ENCODE measurements at regions not wholly inside any gene's neighbourhood (a gene's known extent, or its start where the extent isn't known, plus 50 kb on each side); places are given as distances from the start of the nearest gene placed in this dataset.
A peak's percentile ranks its signal among the peaks of the same experiment; 100 is the strongest.

DNA sequence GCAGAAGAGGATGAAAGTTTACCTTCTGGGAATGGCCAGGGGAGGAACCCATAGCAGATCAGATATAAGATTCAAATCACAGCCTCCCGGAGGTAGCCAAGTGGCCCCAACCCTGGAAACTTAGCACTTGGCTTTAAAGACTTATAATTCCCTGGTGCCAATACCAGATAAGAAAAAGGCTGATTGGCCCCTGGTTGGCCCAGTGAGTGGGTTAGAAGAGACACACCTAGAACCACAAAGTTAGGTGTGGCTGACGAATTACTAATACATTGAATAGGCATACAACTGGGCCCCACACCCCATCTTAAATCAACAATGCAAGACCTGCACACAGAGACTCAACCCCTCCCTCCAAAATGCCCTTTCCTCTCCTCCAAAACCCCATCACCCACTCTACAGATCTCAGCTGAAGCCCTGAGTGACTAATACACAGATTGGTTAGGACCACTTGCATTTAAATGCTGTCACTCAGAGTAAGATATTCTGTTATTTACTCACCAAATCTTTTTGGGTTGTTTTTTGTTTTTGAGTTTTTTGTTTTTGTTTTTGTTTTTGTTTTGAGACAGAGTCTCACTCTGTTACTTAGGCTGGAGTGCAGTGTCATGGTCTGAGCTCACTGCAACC is 315.4 kb upstream of the JARID2 start:
- DNase-seq (ENCODE audit: low spot score): no peak

DNA sequence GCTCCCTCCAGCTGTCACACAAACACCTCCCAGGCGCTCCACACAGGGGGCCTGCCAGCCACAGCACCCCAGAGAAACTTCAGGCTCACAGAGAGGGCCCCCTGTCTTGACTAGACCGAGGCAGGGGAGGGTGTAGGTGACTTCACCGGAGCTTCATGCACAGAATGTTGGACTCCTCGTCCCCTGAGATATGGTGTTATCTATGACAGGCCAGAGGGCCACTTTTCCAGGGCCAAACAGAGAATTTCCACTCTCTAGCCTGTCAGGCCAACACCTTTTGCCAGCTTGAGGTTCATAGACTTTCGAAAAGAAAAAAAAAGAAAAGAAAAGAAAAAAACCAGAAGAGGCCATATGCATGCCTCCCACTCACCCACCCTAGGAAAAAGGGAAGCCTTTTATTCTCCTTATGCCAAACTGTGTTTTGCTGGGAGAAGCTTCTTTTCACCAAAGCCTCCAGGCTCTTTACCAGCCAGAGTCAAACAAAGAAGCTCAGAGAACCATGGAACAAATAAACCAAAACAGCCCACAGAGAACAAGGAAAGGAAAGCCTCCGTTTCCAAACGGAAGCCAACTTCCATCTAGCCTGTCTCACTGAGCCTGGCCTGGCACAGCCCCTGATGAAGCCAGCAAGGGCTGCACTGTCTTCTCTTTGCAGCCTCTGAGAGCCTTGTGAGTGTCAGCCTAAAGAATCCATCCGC is 313.2 kb upstream of the JARID2 start:
- no peak for DNase-seq (ENCODE audit: low spot score)

DNA sequence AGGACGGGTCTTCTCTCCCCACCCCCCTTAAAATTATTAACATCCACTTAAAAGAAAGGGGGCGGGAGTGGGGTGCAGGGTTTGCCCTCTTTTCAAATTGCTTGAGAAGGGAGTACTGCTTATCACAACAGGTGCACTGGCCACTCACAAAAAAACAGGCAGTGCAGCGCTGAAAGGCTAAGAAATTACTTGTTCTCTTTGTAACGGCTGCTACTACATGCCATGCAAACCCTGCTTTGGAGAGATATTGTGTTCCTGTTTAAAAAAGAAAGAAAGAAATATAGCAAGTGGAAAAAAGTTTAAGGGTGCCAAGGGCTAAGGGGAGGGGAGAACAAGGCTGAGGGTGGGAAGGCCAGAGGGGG is 312.7 kb upstream of the JARID2 start:
- DNase-seq (ENCODE audit: low spot score): no peak

DNA sequence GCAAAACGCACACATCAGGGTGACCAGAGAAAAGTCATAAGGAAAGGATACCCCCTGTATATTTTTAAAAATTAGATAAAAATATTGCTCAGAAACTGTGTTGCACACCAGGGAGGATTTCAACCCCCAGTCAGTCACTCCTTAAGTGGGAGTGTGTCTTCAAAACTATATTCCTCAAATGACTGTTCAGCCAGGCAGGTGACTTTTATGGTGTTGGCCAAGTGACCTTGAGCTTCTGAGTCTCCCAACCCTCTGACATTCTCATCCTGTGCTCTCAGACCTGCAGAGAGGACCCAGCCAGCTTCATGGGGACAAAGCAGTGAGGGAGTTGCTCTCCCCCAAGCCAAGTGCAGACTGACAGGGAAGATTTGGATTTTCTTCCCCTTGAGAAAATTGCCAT is 311.9 kb upstream of the JARID2 start:
- DNase-seq (ENCODE audit: low spot score): no peak

DNA sequence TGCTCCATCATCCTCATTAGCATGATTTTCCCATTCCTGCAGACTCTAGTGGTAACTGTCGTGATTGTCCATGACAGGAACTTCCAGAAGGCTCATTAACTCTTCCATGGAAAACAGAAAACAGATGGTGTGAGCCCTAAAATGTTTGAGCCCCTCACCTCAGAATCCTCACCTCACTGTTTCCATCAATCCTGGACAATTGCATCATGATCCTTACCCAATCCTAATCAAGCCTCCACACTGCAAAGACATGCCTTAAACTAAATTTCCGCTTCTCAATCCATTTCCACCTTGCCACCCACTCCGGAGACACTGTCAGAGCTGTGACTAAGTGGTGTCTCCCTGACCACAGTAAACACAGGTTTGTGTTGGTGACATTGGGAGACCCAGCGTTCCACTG is 311.0 kb upstream of the JARID2 start:
- DNase-seq (ENCODE audit: low spot score): no peak

DNA sequence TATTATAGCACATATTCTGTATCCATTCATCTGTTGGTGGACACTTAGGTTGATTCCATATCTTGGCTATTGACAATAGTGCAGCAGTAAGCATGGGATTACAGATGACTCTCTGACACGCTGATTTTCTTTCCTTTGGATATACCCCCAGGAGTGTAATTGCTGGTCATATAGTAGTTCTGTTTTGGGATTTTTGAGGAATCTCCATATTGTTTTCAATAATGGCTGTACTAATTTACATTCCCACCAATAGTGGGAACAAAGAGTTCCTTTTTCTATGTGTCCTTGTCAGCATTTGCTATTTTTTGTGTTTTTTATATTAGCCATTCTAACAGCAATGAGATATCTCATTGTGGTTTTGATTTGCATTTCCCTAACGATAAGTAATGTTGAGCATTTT is 309.0 kb upstream of the JARID2 start:
- DNase-seq (ENCODE audit: low spot score): no peak

DNA sequence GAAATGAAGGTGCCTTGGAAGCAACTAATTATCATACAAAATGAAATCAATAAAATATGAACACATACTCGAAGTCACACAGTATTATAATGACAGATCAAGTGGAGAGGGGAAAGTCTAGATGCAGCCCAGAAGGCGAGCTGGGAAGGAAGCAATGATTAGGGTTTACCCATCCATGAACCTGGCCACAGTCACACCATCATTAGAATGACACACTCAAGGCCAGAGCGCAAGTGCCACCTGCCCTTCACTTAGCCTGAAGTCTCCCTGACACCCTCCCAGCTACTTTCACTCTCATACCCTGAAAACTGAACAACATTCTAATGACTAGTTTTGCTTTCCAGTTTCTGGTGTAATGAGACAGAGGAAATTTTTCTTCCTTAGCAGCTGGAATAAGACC is 302.8 kb upstream of the JARID2 start:
- no peak for DNase-seq (ENCODE audit: low spot score)

DNA sequence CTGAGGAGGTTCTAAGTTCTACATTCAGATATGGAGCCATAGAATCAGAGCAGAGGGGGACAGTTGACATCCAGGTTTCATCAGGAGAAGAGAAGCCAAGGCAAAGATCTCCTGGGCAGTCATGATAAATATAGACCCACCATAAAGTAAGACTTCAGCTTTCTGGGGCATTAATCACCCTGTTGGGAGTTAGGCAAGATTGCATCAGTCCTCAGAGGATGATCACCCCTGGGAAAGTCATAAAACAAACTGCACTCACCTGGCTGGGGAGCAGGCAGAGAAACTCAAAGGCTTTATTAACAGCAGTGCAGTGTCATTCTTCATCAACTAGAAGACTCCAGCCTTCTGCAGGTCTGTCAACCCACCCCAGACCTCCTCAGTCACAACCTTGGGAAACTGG is 301.3 kb upstream of the JARID2 start:
- DNase-seq (ENCODE audit: low spot score): no peak

DNA sequence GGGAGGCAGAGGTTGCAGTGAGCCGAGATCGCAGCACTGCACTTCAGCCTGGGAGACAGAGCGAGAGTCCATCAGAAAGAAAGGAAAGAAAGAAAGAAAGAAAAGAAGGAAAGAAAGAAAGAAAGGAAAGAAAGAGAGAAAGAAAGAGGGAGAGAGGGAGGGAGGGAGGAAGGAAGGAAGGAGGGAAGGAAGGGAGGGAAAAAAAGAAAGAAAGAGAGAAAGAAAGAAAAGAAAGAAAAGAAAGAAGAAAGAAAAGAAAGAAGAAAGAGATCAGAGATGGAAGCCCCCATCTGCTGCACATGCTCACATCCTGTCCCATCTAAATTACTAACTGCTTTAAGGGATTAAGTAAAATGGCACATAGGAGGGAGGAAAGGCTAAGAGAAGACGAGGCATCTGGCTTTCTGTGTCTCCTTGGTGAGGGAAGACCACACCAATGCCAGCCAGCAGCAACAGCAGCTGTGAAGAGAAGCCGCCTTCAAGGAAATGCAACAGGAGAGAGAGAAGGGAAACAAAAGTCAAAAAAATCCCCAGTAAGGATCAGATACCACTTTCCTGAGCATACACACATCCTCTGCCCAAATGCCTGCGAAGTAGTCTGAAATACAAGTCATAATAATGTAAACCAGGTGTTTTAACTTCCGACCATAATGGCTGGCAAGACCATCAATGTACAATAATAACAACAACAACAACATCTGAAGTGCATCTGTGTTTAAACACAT is 300.2 kb upstream of the JARID2 start:
- no peak for DNase-seq (ENCODE audit: low spot score)

DNA sequence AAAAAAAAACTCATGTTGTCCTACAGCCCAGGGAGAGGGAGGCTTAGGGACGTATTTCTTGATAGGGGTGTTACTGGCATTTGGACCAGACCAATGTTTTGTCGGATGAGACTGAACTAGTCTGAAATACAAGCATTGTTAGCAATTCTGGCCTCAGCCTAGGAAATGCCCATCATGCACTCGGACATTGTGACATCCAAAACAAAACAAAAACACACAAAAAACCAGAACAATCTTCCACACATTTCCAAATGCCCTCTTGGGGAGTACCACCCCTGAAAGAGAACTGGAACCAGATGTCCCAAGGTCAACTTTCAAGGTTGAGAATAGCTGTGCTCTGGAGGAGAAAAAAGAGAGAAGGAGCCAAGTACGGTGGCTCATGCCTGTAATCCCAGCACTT is 299.1 kb upstream of the JARID2 start:
- DNase-seq (ENCODE audit: low spot score): no peak

DNA sequence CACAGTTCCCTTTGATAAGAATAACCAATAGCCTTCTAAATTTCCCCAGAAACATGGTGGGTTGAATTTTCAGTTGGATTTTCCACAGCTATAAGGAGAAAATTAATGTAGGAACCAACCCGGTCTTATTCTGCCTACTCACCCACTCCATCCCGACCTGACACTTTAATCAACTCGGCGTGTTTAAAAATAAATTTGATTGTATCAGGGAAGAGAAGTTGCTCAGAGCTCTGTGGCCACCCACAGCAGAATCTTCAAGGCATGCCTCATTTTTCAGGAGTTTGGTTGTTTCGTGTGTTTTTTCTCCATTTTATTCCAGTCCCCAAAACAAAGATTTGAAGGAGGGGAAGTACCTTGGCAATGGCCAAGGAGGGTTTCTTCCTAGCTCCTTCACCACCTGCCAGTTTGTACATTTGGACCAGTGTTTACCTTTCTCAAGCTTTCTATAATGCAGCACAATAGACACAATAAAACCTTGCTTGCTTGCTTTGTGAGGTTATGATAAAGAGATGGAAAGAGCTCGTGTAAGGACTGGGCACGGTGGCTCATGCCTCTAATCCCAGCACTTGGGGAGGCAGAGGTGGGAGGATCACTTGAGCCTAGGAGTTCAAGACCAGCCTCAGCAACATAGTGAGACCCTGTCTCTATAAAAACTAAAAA is 297.2 kb upstream of the JARID2 start:
- DNase-seq (ENCODE audit: low spot score): no peak

DNA sequence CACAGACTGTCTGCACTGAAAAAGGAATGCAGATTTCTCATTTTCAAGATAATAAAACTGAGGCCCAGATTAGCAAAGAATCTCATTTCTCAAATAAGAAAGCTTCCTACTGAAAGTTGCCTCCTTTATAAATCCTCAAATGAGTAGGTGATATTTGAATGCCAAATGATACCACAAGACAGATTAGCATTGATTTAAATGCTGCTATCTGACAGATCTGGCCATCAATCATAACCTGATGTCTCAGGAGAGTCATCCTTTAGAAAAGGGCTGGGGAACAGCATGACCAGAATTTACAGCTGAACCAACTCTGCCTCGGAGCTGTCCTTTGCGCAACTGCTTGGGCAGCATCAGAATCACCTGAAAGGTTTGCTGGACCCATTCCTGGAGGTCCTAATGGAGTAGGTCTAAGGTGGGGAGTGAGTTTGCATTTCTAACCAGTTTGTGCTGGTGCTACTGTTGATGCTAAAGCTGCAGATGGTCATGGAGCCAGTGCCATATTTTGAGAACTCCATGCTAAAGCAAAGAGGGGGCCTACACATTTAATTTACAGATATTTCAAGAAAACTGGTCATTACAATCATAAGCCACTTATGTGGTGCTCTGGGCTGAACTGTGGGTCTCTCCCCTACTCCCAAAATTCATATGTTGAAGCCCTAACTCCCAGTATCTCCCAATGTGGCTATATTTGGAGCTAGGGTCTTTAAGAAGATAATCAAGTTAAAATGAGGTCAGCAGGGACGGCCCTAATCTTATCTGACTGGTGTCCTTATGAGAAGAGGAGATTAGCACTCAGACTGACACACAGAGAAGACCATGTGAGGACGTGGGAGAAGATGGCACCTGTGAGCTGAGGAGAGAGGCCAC is 295.5 kb upstream of the JARID2 start:
- no peak for DNase-seq (ENCODE audit: low spot score)

DNA sequence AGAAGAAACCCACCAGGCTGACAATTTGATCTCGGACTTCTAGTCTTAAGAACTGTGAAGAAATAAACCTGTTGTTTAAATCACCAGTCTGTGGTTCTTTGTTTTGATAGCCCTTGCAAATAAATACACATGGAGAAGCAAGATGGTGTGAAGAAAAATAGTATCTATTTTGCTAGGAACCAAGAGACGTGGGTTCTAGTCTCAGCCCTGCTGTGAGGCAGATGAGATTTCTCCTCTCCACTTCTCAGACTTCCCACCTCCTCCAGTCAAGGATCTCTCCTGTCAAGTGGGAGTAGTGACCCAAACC is 294.9 kb upstream of the JARID2 start:
- DNase-seq (ENCODE audit: low spot score): no peak

DNA sequence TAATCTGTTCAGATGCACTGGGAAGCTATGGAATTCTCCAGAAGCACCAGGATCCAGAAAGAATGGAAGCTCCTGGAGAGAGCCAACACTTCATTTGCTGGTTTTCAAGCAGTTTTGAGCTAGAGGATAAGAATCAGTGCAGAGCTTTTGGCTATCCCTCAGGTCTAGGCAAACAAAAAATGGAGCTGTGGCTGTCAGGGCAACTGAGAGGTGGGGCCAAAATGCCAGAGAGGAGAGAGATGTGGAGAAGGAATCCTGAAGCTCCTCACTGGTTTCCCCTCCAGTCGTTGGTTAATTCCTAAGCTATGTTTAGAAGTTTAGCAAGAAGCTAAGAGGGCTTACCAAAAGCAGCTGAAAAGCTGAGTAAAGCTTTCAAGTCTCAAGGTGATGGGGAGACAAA is 294.2 kb upstream of the JARID2 start:
- peak; percentile 11 for DNase-seq (ENCODE audit: low spot score)

DNA sequence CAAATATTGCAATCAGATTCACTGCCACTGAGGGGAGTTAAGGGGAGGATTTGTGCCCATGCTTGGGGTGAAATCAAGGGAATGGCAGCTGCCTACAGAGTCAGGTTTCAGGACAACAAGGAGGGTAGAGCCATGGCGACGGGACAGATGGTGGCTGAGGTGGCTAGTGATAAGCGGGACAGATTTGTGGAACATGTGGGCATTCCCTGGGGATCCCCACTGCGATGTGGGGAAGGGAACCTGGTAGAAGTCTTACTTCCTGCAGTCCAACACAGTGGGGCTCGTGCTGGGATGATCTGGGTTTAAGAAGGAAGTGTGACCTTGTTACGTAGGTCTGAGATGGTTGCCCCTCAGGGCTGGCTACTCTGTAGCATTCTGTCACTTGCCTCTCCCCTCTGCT is 292.0 kb upstream of the JARID2 start:
- no peak for DNase-seq (ENCODE audit: low spot score)

DNA sequence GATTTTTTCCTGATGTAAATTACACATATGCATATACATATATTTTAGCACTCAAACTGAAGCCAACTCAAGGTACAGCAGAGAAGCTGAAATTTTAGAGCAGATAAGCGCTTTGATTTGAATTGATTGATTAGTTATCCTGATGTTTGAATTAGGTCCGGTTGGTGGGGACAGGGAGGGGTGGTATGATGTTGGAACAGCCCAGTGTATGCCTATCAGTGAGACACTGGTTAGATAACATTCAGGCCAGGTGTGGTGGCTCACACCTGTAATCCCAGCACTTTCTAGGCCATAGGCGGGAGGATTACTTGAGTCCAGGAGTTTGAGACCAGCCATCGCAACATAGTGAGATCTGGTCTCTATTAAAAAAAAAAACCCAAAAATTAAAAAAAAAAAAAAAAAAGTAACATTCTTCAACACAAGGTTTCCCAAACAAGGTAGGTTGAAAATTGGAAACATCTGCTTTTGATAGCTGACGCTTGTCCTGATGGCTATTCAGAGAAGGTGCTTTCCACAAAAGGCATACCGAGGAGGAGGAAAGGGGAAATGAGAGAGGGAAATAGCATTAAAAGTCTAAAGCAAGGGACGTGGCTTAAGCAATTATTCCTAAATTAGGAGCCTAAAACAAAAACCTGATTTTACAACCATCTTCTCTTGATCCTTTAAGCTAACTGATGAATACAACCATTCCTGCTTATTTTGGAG is 288.4 kb upstream of the JARID2 start:
- DNase-seq (ENCODE audit: low spot score): no peak

DNA sequence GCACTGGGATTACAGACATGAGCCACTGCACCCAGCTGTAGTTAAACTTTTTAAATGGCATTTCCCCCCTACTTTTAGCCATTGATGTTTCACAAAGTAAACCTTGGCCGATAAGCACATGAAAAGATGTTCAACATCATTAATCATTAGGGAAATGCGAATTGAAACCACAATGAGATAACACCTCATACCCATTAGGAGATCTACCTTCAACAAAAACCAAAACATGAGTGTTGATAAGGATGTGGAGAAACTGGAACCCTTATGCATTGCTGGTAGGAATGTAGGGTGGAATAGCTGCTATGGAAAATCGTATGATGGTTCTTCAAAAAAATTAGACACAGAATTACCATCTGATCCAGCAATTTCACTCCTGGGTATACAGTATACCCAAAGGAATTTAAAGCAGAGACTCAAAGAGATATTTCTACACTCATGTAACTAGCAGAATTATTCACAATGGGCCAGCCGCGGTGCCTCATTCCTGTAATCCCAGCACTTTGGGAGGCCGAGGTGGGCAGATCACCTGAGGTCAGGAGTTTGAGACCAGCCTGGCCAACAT is 286.5 kb upstream of the JARID2 start:
- DNase-seq (ENCODE audit: low spot score): no peak

DNA sequence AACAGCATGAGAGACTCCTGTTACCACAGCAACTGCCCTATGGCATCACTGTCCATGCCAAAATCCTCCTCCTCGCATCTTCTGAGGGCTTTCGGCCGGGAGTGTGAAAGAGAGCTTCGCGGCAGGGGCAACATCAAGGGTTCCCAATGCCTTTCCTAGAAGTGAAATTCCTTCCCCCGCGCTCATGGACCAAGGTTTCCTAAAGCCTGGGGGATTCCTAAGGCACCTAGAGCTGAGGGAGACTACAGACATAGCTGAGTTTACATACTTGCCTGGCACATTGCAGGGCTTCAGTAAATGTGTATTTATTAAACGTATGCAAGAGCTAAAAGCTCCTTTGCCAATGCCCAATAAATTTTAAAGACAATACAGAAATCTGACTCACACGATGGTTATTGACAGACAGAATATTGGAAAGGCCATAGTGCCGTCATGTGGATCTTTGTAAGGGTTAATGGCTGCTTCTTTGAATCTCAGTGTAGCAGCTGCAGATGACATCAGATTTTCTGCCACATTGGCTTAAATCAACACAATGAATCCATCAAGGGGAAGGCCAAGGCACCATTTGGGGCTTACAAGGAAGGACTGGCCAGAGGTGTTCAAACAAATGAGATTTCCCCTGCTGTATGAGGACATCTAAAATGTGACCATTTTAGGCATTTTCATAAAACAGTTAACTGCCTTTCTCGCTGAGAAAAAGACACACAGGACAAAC is 281.2 kb upstream of the JARID2 start:
- DNase-seq (ENCODE audit: low spot score): no peak

DNA sequence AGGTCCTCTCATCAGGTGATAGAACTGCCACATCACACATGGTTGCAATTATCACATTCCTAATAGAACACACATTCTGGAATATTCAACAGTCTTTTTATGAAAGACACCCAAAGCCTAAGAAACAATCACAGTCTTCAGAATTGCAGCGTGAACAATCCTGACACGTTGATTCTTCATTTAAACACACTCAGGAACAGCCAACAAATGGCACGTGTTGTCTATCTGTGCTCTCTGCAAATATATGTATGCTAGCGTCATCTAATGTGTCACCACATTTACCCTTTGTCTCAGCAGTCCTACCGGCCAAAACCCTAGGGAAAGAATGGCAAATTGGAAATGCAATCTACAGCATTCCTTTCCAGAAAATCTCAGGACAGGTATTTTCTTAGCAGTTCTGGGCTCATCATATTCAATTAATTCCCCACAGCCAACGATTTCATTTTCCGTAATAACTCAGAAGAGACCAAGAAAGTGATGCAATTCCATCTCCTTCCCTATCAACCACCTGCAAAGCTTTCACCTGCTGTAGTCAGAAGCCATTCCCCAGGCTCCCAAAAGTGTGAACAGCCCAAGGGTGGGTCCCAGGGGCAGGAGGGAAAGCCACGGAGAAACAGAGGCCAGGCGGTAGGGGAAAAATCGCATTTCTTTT is 280.3 kb upstream of the JARID2 start:
- DNase-seq (ENCODE audit: low spot score): no peak

Data from AG08396 (cell line).